AG08396 (cell line): ENCODE measurements at regions not wholly inside any gene's neighbourhood (a gene's known extent, or its start where the extent isn't known, plus 50 kb on each side); places are given as distances from the start of the nearest gene placed in this dataset.
A peak's percentile ranks its signal among the peaks of the same experiment; 100 is the strongest.
"Not testable (repeated sequence)": the region's sequence is repeated elsewhere in the genome, so short reads cannot be mapped to it uniquely, and the experiment has no call there.

Source experiments
- DNase-seq: peaks from one replicate; pipeline ENCODE4 v3.0.0; 2012; ENCODE audit warnings: low spot score, mixed read lengths

DNA sequence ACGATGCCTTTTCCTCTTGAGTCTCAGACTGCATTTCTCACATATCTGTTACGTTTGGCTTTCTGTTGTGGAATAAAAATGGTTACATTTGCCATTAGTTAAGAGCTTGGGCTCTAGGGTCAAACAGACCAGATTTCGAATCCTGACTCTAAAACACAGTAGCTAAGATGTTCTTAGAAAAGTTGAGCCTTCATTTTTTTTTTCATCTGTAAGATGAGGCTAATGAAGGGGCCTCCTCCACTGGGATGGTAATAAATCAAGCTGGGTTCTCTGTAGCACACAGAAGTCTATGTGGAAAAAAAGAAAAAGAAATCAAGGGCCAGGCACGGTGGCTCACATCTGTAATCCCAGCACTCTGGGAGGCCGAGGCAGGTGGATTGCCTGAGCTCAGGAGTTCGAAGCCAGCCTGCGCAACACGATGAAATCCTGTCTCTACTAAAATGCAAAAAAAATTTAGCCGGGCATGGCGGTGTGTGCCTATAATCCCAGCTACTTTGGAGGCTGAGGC, 49.9 kb upstream of the CAPRIN1 start:
- no peak for DNase-seq

DNA sequence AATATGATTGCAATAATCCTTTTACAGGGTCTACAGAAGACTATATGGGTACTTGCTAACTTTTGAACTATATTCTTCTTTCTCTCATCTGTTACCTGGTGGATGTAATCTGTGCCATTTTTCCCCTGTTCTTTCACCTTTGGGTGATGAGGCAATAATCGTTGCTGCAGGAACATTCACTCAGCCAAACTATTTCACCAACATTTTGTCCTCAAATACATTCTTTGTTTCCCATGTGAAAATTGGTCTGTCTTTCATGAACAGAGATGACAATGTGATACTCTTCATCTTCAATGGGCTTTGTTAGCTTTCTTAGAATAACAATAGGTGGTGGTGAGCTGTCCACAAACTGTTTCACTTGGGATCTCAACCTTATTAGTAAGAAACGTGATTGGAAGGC, 52.1 kb upstream of the CAPRIN1 start:
- no peak for DNase-seq

DNA sequence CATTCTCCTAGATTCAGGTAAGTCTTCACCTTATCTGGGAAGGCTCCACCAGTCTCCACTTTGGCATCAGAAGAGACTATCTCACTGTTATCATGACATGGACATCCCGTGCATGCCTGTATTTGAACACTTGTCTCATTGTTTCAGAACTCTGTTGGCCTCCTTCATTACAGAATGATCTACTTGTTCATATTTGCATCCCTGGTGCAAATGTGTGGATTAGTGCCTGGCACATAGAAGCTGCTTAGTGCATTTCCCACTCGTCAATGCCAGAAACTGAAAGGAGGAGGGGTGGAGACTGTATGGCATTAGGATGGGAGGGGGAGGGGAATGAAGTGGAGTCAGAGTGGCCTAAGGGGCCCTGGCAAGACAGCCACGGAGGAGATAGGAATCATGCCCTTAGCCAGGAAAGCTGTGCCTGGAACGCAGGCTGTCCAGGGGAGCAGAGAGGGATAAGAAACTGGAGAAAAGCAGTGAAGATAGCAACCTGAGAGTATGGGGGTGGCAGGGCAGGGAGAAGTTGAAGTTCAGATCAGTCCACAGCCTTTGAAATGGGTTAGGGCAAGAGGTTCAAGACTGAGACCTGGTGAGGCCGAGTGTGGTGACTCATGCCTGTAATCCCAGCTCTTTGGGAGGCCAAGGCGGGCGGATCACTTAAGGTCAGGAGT, 53.8 kb upstream of the CAPRIN1 start:
- DNase-seq: no peak

DNA sequence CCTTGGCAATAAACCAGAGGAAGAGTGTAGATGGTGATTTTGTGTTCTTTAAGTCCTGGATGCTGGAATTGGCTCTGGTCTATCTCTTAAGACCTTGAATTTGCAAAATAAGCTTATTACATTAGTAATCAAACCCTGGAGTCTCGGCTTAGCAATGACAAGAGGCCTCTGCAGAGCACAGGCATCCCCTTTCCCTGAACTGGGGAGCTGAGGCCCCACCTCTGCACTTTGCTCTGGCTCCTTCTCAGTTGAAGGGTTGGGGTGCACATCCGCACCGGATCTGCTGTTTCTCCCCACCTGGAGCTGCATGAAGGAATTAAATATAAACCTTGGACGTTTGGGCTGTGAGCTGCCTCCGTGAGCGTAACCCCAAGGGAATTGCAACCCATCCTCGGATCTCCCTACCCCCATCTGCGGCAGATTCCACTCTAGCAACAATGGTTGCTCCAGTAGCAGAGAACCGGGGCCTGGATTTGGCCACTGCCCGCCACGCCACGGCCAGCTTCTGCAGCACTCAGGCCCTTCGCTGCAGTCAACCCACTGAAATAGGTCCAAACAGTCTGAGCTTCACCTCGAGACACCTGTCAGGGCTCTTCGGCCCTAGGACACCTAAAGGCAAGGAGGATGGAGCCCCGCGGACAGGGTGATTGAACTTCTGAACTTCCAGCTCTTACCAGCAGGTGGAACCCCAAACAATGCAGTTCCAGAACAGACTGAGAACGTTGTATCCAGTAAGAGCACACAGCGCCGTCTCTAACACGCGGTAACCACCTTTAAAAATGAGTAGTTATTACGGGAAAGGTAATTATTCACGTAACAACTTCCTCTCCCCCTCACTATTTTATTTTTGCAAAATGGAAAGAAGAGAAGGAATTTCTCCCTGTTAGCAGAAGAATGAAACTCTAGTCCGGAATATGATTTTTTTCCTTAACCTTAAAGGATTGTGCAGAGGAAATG, 54.8 kb upstream of the CAPRIN1 start:
- DNase-seq: peak; percentile 78

DNA sequence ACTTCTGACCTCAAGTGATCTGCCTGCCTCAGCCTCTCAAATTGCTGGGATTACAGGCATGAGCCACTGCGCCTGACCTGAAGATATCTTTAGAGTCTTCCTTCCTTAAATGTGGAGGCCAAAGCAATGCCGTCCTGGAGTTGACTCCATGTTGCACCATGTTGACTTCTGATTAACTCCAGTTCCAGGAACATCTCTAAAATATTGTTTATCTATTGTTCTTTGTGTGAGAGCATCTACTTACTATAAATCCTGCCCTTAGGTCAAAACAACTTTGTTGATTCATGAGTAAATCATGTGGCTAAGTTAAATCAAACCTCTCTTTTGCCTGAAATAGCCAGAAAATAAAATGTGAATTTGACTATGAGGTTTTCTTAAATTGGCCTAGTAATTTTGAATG, 56.6 kb upstream of the CAPRIN1 start:
- no peak for DNase-seq

DNA sequence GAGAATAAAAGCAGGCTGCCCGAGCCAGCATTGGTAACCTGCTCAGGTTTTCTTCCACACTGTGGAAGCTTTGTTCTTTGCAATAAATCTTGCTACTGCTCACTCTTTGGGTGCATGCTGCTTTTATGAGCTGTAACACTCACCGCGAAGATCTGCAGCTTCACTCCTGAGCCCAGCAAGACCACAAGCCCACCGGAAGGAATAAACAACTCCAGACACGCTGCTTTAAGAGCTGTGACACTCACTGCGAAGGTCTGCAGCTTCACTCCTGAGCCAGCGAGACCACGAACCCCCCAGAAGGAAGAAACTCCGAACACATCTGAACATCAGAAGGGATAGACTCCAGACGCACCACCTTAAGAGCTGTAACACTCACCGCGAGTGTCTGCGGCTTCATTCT, 60.4 kb upstream of the CAPRIN1 start:
- not testable (repeated sequence) for DNase-seq

DNA sequence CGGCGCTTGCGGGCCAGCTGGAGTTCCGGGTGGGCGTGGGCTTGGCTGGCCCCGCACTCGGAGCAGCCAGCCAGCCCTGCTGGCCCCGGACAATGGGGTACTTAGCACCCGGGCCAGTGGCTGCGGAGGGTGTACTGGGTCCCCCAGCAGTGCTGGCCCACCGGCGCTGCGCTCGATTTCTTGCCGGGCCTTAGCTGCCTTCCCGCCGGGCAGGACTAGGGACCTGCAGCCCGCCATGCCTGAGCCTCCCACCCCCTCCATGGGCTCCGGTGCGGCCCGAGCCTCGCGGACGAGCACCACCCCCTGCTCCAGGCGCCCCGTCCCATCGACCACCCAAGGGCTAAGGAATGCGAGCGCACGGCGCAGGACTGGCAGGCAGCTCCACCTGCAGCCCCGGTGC, 61.4 kb upstream of the CAPRIN1 start:
- not testable (repeated sequence) for DNase-seq

DNA sequence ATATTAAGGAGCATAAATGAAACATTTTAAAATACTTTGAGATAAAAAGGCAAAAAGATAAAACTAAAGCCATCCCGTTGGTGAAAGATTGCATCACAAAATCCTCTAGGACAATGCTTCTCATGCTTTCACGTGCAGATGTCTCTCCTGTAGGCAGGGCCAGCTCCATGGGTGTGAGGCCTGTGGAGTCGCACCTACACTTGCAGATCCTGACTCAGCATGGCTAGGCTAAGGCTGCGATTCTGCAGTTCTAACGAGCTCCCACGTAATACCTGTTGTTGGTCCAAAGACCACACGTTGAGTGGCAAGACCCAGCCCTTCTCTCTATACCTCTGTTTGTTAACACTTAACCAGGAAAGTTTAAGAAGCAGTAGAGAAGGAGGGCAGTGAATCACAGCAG, 62.1 kb upstream of the CAPRIN1 start:
- DNase-seq: no peak

DNA sequence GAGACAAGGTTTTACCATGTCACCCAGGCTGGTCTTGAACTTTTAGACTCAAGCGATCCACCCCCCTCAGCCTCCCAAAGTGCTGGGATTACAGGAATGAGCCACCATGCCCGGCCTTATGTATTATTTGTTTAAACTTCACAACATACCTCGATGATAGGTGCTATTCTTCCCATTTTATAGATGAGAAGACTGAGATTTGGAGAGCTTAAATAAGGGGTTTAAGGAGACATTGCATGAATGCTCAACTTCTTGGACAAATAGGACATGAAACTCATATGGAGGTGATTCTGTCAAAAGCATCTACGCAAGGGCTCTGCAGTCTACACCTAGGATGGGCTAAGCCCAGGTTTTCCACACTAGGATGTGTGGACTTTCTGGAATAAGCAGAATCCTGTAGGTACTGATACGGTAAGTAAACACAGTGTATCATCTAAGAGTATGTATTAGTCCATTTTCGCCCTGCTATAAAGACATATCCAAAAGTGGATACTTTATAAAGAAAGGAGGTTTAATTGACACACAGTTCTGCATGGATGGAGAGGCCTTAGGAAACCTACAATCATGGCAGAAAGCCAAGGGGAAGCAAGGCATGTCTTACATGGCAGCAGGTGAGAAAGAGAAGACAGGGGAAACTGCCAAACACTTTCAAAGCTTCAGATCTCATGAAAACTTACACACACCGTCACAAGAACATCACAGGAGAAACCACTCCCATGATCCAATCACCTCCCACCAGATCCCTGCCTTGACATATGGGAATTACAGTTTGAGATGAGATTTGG, 62.8 kb upstream of the CAPRIN1 start:
- DNase-seq: no peak

DNA sequence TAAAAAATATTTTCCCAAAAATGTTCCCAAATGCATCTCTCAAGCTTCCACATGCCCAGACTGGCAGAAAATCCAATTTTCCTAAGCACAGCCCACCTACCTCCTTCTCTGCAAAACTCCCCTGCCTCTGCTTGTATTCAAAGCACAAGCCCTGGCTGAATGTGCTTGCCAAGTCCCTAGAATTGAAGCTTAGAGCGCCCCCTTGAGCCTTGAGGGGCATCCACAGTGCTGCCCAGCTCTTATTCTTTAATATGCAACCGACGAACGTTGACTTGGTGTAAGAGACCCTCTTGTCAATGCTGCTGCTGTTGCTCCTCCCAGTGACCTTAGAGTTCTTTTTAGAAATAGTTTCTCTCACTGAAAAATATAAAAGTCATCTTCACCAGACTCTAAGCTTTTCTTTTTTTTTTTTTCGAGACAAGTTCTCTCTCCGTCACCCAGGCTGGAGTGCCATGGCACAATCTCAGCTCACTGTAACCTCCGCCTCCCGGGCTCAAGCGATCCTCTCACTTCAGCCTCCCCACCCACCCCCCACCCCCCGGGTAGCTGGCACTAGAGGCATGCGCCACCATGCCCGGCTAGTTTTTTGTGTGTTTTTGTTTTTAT, 63.5 kb upstream of the CAPRIN1 start:
- DNase-seq: peak; percentile 80

DNA sequence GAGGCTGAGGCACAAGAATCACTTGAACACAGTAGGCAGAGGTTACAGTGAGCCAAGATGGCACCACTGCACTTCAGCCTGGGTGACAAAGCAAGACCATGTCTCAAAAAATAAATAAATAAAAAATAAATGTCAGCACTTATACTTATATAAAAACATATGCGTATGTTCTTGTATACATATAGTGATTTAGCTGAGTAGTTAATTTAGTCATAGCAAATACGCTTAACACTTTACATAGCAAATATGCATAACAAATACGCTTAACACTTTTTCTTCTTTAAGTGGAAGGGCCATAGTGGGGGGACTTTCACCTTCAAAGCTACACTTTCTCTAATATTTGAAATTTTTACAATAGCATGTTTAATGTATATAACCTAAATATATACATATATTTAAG, 64.0 kb upstream of the CAPRIN1 start:
- DNase-seq: no peak

DNA sequence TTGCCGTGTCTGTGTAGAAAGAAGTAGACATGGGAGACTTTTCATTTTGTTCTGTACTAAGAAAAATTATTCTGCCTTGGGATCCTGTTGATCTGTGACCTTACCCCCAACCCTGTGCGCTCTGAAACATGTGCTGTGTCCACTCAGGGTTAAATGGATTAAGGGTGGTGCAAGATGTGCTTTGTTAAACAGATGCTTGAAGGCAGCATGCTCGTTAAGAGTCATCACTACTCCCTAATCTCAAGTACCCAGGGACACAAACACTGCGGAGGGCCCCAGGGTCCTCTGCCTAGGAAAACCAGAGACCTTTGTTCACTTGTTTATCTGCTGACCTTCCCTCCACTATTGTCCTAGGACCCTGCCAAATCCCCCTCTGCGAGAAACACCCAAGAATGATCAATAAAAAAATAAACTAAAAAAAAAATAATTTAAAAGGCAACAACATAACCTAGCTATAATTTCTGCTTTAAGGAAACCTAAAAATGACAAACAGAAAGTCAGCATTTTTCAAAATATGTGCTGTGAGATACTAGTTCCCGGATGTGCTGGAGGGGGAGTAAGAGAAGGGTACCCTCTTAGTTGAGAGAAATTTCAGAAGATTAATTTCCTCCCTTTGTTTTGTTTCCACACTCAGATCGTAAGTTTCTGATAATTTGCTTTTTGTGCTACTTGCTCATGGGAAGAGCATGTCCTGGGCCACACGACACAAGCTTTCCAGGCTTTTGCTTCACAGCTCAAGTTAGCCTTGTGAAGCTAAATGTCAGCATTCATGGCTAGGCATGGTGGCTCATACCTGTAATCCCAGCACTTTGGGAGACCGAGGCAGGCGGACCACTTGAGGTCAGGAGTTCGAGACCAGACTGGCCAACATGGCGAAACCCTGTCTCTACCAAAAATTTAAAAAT, 64.7 kb upstream of the CAPRIN1 start:
- DNase-seq: not testable (repeated sequence)

DNA sequence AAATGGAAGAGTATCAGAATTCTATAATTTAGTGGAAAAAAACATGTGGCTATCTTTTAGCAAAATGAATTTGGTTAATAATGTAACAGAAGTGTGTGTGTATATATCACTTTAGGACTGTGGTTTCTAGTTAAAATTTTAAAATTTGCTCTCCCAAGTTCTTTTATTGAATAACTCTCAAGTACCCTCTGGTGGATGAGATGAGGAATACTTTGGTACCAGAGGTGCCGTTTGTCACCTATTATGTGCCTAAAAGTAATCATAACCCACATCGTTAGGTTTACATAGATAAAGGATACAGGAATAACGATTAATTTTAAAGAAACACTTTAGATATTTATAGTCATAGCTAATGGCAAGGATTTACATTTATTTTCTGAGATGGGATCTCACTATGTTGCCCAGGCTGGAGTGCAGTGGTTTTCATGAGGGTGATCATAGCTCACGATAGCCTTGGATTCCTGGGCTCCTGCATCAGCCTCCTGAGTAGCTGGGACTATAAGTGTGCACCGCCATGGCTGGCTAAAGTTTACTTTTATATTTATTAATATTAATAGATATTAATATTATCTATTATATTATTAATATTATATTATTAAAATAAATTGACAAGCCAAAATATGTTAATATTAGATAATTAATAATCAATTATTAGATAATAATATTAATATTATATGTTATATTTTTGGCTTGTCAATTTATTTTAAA, 66.7 kb upstream of the CAPRIN1 start:
- no peak for DNase-seq

DNA sequence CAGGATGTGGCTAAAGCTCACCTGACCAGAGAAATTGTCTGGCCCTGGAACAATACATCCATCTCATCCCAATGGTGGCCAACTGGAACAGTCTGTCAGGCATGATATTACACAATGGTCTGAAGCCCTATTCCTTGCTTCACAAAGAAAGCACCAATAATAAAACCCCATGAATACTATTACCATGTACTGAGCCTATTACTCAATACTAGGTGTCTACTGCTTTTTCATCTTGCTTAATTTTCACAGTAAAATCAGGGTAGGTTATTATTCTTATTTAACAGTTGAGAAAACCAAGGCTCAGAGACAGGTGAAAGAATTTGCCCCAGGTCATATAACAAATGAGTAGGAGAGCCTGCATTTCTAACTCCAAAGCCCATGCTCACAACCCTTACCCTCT, 68.9 kb upstream of the CAPRIN1 start:
- DNase-seq: no peak

DNA sequence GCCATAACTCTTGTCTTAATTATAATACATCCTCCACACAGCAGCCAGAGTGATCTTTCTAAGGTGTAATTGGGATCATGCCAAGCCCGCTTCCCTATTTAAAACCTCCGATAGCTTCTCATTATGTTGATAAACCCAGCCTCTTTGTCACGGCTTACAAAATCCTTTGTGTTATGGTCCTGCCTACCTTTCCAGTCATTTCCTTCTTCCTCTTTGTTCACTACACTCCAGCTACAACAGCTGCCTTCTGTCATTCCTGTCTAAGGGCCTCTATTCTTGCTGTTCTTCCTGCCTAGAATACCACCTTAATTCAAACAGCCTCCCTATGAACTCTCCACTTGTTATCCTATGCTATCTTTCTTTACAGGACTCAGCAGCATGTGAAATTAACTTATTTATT, 70.6 kb upstream of the CAPRIN1 start:
- DNase-seq: no peak

DNA sequence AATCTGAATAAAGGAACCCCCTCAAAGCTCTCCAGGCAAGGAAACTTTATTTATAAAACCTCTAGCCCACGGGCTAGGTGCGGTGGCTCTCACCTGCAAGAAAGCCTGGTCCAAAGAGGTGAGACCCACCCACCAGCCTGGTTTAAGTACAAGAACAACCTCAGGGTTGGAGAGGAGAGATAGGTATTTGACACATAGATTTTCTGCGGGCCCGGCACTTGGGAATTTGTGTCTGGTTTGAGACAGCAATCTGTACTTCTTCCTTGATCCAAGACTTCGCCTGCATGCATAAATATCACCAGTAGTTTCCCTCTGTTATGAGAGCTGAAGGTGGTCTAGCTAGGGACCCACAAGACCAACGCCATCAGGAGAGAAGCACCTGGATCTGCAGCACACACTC, 73.2 kb upstream of the CAPRIN1 start:
- no peak for DNase-seq

DNA sequence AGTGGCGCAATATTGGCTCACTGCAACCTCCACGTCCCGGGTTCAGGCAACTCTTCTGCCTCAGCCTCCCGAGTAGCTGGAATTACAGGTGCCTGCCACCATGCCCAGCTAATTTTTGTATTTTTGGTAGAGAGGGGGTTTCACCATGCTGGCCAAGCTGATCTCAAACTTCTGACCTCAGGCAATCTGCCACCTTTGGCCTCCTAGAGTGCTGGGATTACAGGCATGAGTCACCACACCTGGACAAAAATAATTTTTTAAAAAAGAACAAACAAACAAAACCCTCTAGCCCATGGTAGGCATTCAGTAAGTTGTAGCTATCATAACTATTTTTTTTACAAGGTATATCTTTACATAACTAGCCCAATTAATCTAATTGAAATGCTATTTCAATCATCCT, 73.9 kb upstream of the CAPRIN1 start:
- DNase-seq: no peak

DNA sequence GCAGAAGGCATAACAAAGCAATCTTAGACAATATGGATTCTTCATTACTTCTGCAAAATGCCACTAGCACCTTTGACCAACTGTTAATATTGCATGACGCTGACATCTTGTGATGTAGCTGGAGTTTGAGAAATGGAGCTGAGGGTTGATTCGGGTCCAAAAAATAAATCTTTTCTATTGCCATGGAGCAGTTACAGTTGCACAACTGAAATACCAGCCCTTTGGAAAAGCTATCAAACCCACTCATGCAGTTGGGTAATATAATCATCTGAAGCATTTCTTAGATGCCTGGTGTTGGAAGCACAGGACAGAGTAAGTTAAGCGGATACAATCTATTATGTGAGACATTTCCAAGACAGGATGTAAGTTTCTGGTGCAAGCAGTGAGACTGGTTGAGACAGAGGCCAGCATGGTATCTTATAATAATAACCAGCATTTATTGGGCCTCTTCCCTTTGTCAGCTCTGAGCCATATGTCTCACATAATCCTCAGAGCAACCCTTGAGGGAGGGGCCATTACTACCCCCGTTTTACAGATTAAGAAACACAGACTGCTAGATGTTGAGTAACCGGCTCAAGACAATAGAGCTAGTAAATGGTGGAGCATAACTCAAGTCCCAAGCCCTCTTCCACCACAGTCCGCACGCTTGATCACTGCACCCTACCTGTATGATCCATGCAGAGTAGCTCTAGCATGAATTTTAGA, 74.9 kb upstream of the CAPRIN1 start:
- no peak for DNase-seq

DNA sequence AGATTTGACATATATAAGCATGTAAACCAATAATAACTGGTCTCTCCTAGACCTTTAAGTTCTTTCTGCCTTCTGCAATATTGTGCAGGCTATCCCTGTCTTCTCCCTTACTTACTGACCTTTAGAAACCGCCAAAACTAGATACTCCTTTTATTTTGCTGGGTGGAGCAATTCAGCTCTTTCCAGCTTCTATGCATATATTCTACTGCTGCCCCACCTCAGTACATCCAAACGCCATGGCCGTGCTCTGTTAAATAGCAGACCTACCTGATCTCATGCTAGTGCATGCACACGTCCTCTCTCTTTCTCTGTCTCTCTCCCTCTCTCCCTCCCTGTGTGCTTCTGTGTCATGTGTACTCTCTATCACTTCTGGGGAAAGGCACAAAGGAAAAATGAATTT, 76.7 kb upstream of the CAPRIN1 start:
- no peak for DNase-seq

DNA sequence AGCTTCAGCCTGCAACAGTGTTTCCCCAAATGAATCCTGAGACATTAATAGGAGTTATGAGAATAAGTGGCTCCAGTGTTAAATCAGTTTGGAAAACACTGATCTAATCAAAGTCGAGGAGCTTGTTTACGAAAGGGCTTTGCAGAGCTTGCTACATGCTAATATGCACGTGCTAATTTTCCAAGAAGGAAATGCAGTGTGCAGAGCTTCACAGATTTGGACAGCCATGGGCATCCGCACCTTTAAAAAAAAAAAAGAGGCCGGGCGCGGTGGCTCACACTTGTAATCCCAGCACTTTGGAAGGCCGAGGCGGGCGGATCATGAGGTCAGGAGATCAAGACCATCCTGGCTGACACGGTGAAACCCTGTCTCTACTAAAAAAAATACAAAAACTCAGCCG, 79.7 kb upstream of the LMO2 start:
- not testable (repeated sequence) for DNase-seq
